B cell (primary cell): ENCODE measurements at regions not wholly inside any gene's neighbourhood (a gene's known extent, or its start where the extent isn't known, plus 50 kb on each side); places are given as distances from the start of the nearest gene placed in this dataset.

Experiments used
- ATAC-seq: fragments of 200-7000 bp; cut with Tn5 transposase; one replicate; pipeline ENCODE4 v1.10.0; 2021; ENCODE audit warnings: low read depth, mild to moderate bottlenecking, moderate number of reproducible peaks, moderate library complexity
- CTCF ChIA-PET: fragments of 350-600 bp; sonication (Branson Sonifier 250); formaldehyde crosslinking; loops from one replicate; lab custom pipeline; 2021; ENCODE audit warnings: antibody characterized with exemption, inconsistent platforms; lab: Charles Lee
- POLR2A ChIA-PET: fragments of 350-600 bp; sonication (Branson Sonifier 250); formaldehyde crosslinking; loops from one replicate; lab custom pipeline; 2021; ENCODE audit warnings: antibody characterized with exemption; lab: Charles Lee
- DNase-seq: peaks from one replicate; pipeline ENCODE4 v3.0.0; 2013
- H2AFZ ChIP-seq: 2 replicates; pipeline ENCODE4 v1.6.1; 2012; ENCODE audit warnings: mild to moderate bottlenecking, low read depth, low read length; ENCODE audit not compliant: insufficient read depth, poor library complexity, severe bottlenecking
- H3K27ac ChIP-seq, 2 donors: 1 replicate in 1 of 2; 2 replicates in 1 of 2; pipeline ENCODE4 v1.5.1; 2012 to 2013; ENCODE audit warnings: low read length in 2 of 2, mild to moderate bottlenecking in 2 of 2, moderate library complexity in 1 of 2
- H3K27me3 ChIP-seq, 4 experiments: fragments of 200-600 bp in 1 of 4; sonication (generic) in 1 of 4; replicated peaks in 1 of 4; 1 replicate in 2 of 4; 2 replicates in 2 of 4; pipeline versions ENCODE4 v1.6.1 to v1.7.0; 2013 to 2016; ENCODE audit warnings: low read length in 3 of 4, mild to moderate bottlenecking in 2 of 4, mixed read lengths in 1 of 4, moderate library complexity in 1 of 4; ENCODE audit not compliant: insufficient read depth in 4 of 4, control insufficient read depth in 3 of 4; ENCODE audit errors: control extremely low read depth in 1 of 4
- H3K36me3 ChIP-seq, 2 experiments: replicated peaks in 1 of 2; 1 replicate in 1 of 2; 2 replicates in 1 of 2; pipeline versions ENCODE4 v1.6.1 to v1.7.1; 2013; ENCODE audit warnings: low read length in 1 of 2; ENCODE audit not compliant: insufficient read depth in 2 of 2, control insufficient read depth in 1 of 2; ENCODE audit errors: control extremely low read depth in 1 of 2, extremely low read depth in 1 of 2
- H3K4me1 ChIP-seq, 2 donors: fragments of 200-600 bp in 1 of 2; sonication (generic) in 1 of 2; 1 replicate in 1 of 2; 2 replicates in 1 of 2; pipeline versions ENCODE4 v1.5.1 to v1.6.1; 2013 to 2017; ENCODE audit warnings: low read length in 2 of 2; ENCODE audit not compliant: control insufficient read depth in 2 of 2, insufficient read depth in 2 of 2
- H3K4me2 ChIP-seq: replicated peaks from 2 replicates; pipeline ENCODE3; 2012; ENCODE audit warnings: mild to moderate bottlenecking, low read depth, low read length; ENCODE audit not compliant: poor library complexity, severe bottlenecking
- H3K4me3 ChIP-seq, 5 experiments: fragments of 200-600 bp in 1 of 5; sonication (generic) in 1 of 5; 1 replicate in 3 of 5; 2 replicates in 2 of 5; pipeline versions ENCODE4 v1.5.1 to v1.7.0; 2011 to 2016; ENCODE audit warnings: low read length in 4 of 5, mild to moderate bottlenecking in 4 of 5, low read depth in 2 of 5, control low read depth in 1 of 5, moderate library complexity in 1 of 5; ENCODE audit not compliant: insufficient read depth in 1 of 5; ENCODE audit errors: control extremely low read depth in 1 of 5, extremely low read depth in 1 of 5
- H3K79me2 ChIP-seq: fragments of 200-600 bp; sonication (generic); one replicate; pipeline ENCODE4 v1.6.0; 2016; ENCODE audit warnings: low read length; ENCODE audit not compliant: control insufficient read depth, insufficient read depth
- H3K9ac ChIP-seq: fragments of 200-600 bp; sonication (generic); 2 replicates; pipeline ENCODE4 v1.6.1; 2017; ENCODE audit warnings: mild to moderate bottlenecking, low read length, moderate library complexity
- H3K9me3 ChIP-seq, 3 donors: one replicate each; pipeline versions ENCODE4 v1.6.1 to v1.7.1; 2013; ENCODE audit warnings: low read length in 2 of 3; ENCODE audit not compliant: control insufficient read depth in 2 of 3, insufficient read depth in 1 of 3; ENCODE audit errors: control extremely low read depth in 1 of 3
- H4K20me1 ChIP-seq: 2 replicates; pipeline ENCODE4 v1.6.0; 2012; ENCODE audit warnings: mild to moderate bottlenecking, low read length; ENCODE audit not compliant: insufficient read depth, control insufficient read depth, poor library complexity, severe bottlenecking
- H3K27ac Mint-ChIP-seq: one replicate; pipeline ENCODE4 v1.8.0; 2021; ENCODE audit warnings: mixed read lengths
- H3K27me3 Mint-ChIP-seq: one replicate; pipeline ENCODE4 v1.8.0; 2021; ENCODE audit warnings: mixed read lengths
- H3K4me1 Mint-ChIP-seq: one replicate; pipeline ENCODE4 v1.8.0; 2021; ENCODE audit warnings: mixed read lengths
- H3K4me3 Mint-ChIP-seq: one replicate; pipeline ENCODE4 v1.8.0; 2021; ENCODE audit warnings: mixed read lengths
- H3K9me3 Mint-ChIP-seq: one replicate; pipeline ENCODE4 v1.8.0; 2022; ENCODE audit warnings: mixed read lengths; ENCODE audit not compliant: insufficient read depth
- EZH2 ChIP-seq: IDR thresholded peaks from 2 replicates; pipeline ENCODE4 v1.6.1; 2012; ENCODE audit warnings: borderline replicate concordance, low read depth, mild to moderate bottlenecking, moderate library complexity, low read length; ENCODE audit not compliant: insufficient read depth, poor library complexity, severe bottlenecking
- WGBS: methylation state at CpG from one replicate; pipeline ENCODE4 v1.1.5; 2013; ENCODE audit warnings: missing lambda C conversion rate; ENCODE audit not compliant: insufficient coverage; 5-methylcytosine and 5-hydroxymethylcytosine counted together
- intact Hi-C: fragments of 100-400 bp; cut with micrococcal nuclease; formaldehyde crosslinking; loops from one replicate; pipeline ENCODE4 v1.10.0; 2022
- TF ChIP-seq, protein P1 (sequence below): fragments of 200-600 bp; IDR thresholded peaks from one replicate; pipeline ENCODE4 v1.8.0; 2022; ENCODE audit warnings: antibody characterized with exemption, mild to moderate bottlenecking

DNA sequence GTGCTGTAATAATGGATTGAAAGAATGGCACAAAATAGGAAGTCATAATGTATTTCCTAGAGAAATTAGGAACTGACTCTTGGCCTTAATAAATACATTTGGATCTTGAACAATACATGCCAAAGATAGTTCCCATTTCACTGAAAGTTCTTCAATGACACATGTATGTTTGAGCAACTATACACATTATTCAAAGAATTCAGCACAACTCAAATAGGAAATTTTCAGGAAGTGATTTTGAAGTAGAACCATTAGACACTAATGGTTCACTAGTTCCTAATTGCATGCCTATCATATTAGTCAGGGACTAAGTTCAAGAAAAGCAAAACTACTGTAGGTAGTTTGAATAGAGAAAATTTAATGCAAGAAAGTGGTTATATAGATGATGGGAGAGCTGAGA is 404.7 kb downstream of the LMO4 start:
- Histone ChIP-seq H2AFZ (no peak overlapping the region), H3K9ac (no peak overlapping the region), H3K9me3 (no peaks in the 10 kb centered on the region), H4K20me1 (no peaks in the 10 kb centered on the region), H3K4me1 (no peaks in the 10 kb centered on the region), H3K79me2 (no peaks in the 10 kb centered on the region), H3K27me3 (no peaks in the 10 kb centered on the region), H3K36me3 (no peaks in the 10 kb centered on the region), H3K4me2 (no peak overlapping the region), H3K4me3 (no peak overlapping the region), H3K27ac (no peak overlapping the region)
- ChIA-PET CTCF (interaction anchor here (1.5 kb wide), 1 partner anchor 10 kb away, joined by 3 read pairs; no protein-coding TSS in a partner anchor), POLR2A (no interaction called here)
- no peak for DNase-seq
- TF ChIP-seq, protein P1, sequence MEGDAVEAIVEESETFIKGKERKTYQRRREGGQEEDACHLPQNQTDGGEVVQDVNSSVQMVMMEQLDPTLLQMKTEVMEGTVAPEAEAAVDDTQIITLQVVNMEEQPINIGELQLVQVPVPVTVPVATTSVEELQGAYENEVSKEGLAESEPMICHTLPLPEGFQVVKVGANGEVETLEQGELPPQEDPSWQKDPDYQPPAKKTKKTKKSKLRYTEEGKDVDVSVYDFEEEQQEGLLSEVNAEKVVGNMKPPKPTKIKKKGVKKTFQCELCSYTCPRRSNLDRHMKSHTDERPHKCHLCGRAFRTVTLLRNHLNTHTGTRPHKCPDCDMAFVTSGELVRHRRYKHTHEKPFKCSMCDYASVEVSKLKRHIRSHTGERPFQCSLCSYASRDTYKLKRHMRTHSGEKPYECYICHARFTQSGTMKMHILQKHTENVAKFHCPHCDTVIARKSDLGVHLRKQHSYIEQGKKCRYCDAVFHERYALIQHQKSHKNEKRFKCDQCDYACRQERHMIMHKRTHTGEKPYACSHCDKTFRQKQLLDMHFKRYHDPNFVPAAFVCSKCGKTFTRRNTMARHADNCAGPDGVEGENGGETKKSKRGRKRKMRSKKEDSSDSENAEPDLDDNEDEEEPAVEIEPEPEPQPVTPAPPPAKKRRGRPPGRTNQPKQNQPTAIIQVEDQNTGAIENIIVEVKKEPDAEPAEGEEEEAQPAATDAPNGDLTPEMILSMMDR, result no peak
- no peak for TF ChIP-seq EZH2
- Mint-ChIP-seq H3K4me3 (no peak overlapping the region), H3K27me3 (no peaks in the 10 kb centered on the region), H3K9me3 (no peaks in the 10 kb centered on the region), H3K27ac (no peak overlapping the region), H3K4me1 (no peaks in the 10 kb centered on the region)
- intact Hi-C loops, result no loop called here
- ATAC-seq, result no peak

DNA sequence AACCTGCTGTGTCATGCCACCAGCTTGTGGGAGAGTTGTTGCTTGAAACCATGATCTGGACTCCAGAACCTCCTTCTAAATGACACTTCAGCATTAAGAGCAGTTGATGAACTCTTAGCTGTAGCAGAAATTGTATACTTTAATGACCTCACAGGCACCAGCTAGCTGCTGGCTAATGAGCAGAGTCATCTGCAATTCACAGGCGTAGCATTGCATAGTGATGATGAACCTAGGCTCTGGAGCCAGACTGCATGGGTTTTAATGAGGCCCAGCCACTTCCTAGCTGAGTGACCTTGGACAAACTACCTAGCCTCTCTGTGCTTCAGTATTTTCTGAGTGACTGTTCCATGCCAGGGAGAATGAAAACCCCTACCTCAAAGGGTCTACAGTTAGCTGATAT is 407.1 kb downstream of the LMO4 start:
- DNase-seq (no peak), ATAC-seq (no peak)
- no peak overlapping the region for H3K4me2 ChIP-seq
- intact Hi-C loops, result no loop called here
- CTCF ChIA-PET, result no interaction called here
- H3K27ac Mint-ChIP-seq, result no peak overlapping the region
- no peaks in the 10 kb centered on the region for H3K9me3 ChIP-seq
- no peaks in the 10 kb centered on the region for H3K36me3 ChIP-seq
- H2AFZ ChIP-seq, result no peak overlapping the region
- no peak overlapping the region for H3K4me3 ChIP-seq
- H3K4me3 Mint-ChIP-seq, result no peak overlapping the region
- WGBS, result 100% methylated on average over 1 of the region's 1 CpG
- H4K20me1 ChIP-seq, result no peaks in the 10 kb centered on the region
- H3K27ac ChIP-seq, result no peak overlapping the region
- no peak overlapping the region for H3K9ac ChIP-seq
- no peaks in the 10 kb centered on the region for H3K79me2 ChIP-seq
- no peaks in the 10 kb centered on the region for H3K27me3 ChIP-seq
- H3K9me3 Mint-ChIP-seq, result no peaks in the 10 kb centered on the region
- POLR2A ChIA-PET, result no interaction called here
- H3K4me1 ChIP-seq, result no peaks in the 10 kb centered on the region
- H3K27me3 Mint-ChIP-seq, result no peaks in the 10 kb centered on the region
- no peaks in the 10 kb centered on the region for H3K4me1 Mint-ChIP-seq
- TF ChIP-seq EZH2, result no peak
- TF ChIP-seq, protein P1, result no peak
